ENCODE measurements at regions not wholly inside any gene's neighbourhood (a gene's known extent, or its start where the extent isn't known, plus 50 kb on each side); places are given as distances from the start of the nearest gene placed in this dataset.

- Histone ChIP-seq H3K36me3 (ENCODE audit: control insufficient read depth, insufficient read depth, low read length) (no peaks in the 10 kb centered on the region), H3K4me3 (ENCODE audit: low read depth, low read length) (no peak overlapping the region), H3K27me3 (ENCODE audit: control insufficient read depth, insufficient read depth, low read length) (peaks cover 3% of the 10 kb centered on the region)
- TF ChIP-seq CTCF (IDR thresholded peaks at IDR 0.05; ENCODE audit: insufficient read depth, low read depth, low read length): no peak
- POLR2A ChIA-PET: no interaction called here
- DNase-seq (ENCODE audit: low read depth): no peak
- CTCF ChIA-PET: interaction anchor here (0.9 kb wide), 1 partner anchor 19 kb away, joined by 4 read pairs; no protein-coding TSS in a partner anchor
Measured at GRCh38 chr2:19479666-19480065, 121.2 kb upstream of the OSR1 start.

DNA sequence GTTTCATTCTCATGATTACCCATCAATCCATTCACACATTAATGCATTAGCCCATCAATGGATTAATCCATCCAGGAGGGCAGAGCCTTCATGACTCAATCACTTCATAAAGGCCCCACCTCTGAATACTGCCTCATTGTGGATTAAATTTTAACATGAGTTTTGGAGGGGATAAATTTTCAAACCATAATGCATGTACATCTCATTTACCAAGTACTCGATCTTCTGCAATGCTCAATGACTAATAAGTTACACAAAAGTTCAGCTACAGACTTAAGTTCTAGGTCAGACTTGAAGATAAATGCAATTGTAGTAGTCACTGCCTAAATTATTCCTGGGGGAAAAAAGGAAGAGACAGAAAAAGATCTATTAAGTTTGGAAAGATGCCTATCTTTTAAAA is 120.0 kb upstream of the OSR1 start:
- Histone ChIP-seq H3K27me3 (ENCODE audit: control insufficient read depth, insufficient read depth, low read length) (peaks cover 4% of the 10 kb centered on the region), H3K36me3 (ENCODE audit: control insufficient read depth, insufficient read depth, low read length) (no peaks in the 10 kb centered on the region), H3K4me3 (ENCODE audit: low read depth, low read length) (no peak overlapping the region)
- POLR2A ChIA-PET: no interaction called here
- DNase-seq (ENCODE audit: low read depth): no peak
- no peak for TF ChIP-seq CTCF (IDR thresholded peaks at IDR 0.05; ENCODE audit: insufficient read depth, low read depth, low read length)
- CTCF ChIA-PET: no interaction called here

DNA sequence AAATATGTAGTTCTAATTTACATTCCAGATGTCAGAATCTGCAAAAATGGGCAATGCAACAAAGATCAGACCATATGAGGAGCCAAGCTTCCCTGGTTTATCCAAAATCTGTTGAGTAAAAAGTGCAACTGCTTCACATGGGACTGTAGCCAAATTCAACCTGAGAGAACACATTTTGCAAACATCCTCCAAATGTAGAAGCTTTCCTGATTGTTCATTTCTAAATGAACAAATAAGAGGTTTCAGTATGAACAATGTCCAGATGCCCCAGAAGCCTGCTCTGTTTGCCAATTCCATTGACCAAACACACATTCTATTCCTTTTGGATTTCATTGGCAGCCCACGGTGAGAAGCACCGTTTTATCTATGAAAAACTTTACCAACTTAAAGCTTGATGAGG is 117.9 kb upstream of the OSR1 start:
- no peak for TF ChIP-seq CTCF (IDR thresholded peaks at IDR 0.05; ENCODE audit: insufficient read depth, low read depth, low read length)

GRCh38 chr2:19474128-19474527 is 115.7 kb upstream of the OSR1 start:
- POLR2A ChIA-PET: no interaction called here
- CTCF ChIA-PET: no interaction called here
- DNase-seq (ENCODE audit: low read depth): peak; percentile 64

More for the DNA sequence above, 117.9 kb upstream of the OSR1 start:
- Histone ChIP-seq H3K27me3 (ENCODE audit: control insufficient read depth, insufficient read depth, low read length) (peaks cover 10% of the 10 kb centered on the region), H3K4me3 (ENCODE audit: low read depth, low read length) (no peak overlapping the region), H3K36me3 (ENCODE audit: control insufficient read depth, insufficient read depth, low read length) (no peaks in the 10 kb centered on the region)
- DNase-seq (ENCODE audit: low read depth): no peak
- ChIA-PET POLR2A (no interaction called here), CTCF (interaction anchor here (0.6 kb wide), 1 partner anchor 539 kb away, joined by 3 read pairs; no protein-coding TSS in a partner anchor)

DNA sequence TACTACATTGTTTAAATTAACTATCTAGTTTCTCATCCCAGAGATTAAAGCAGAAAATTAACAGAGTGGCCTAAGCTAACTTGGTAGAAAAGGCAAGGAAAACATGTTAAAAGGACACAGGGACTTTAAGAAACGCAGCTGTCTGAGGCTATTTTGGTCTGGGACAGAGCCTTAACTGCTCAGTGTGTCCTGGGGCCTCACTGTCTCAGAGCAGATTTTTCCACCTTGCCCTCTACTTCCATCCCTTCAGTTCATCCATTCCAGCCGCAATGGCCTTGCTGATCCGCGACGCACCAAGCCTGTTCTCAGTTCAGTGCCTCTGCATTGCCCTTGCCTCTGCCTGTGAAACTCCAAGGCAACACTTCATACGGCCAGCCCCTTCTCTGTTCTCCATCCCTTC is 114.9 kb upstream of the OSR1 start:
- H3K4me3 ChIP-seq (ENCODE audit: low read depth, low read length): no peak overlapping the region
- H3K27me3 ChIP-seq (ENCODE audit: control insufficient read depth, insufficient read depth, low read length): peaks cover 15% of the 10 kb centered on the region
- ChIA-PET CTCF (interaction anchor here (1.0 kb wide), 1 partner anchor 11 kb away, joined by 3 read pairs; no protein-coding TSS in a partner anchor), POLR2A (no interaction called here)
- no peaks in the 10 kb centered on the region for H3K36me3 ChIP-seq (ENCODE audit: control insufficient read depth, insufficient read depth, low read length)
- DNase-seq (ENCODE audit: low read depth): no peak
- TF ChIP-seq CTCF (IDR thresholded peaks at IDR 0.05; ENCODE audit: insufficient read depth, low read depth, low read length): no peak

More at GRCh38 chr2:19474128-19474527, 115.7 kb upstream of the OSR1 start:
- Histone ChIP-seq H3K36me3 (ENCODE audit: control insufficient read depth, insufficient read depth, low read length) (no peaks in the 10 kb centered on the region), H3K27me3 (ENCODE audit: control insufficient read depth, insufficient read depth, low read length) (peaks cover 14% of the 10 kb centered on the region), H3K4me3 (ENCODE audit: low read depth, low read length) (no peak overlapping the region)
- TF ChIP-seq CTCF (IDR thresholded peaks at IDR 0.05; ENCODE audit: insufficient read depth, low read depth, low read length): no peak
